ENCODE measurements at regions not wholly inside any gene's neighbourhood (a gene's known extent, or its start where the extent isn't known, plus 50 kb on each side); places are given as distances from the start of the nearest gene placed in this dataset.
A peak's percentile ranks its signal among the peaks of the same experiment; 100 is the strongest.
"Not testable (repeated sequence)": the region's sequence is repeated elsewhere in the genome, so short reads cannot be mapped to it uniquely, and the experiment has no call there.

DNA sequence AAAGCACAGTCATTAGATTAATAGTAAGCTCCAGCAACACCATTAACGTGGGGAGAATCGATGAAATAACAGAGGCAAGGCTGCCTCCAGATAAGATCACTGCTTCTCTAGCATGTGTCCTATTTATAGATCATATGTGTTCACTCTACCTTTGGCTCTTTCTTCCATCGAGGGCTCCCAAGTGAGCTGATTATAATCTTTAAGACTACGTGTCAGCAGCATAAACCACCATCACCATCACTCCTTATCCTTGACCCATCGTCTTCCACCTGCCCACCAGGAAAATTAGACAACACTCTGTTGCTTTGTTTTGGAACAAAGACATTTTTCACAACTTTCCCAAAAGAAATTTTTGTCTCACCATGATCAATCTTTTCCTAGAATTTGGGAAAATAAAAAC is 71.2 kb upstream of the CARD11 start:
- Histone ChIP-seq H3K27me3 (ENCODE audit: insufficient read depth, low read length) (no peaks in the 10 kb centered on the region), H3K27ac (ENCODE audit: low read depth, low read length) (no peak overlapping the region), H3K4me3 (ENCODE audit: low read length) (no peak overlapping the region), H3K36me3 (ENCODE audit: insufficient read depth, low read length) (no peaks in the 10 kb centered on the region), H3K9ac (ENCODE audit: low read depth, low read length) (no peak overlapping the region), H3K9me3 (ENCODE audit: insufficient read depth, low read depth, low read length) (peaks cover 4% of the 10 kb centered on the region; the same call in 1 of the 2 replicates), H3K4me1 (ENCODE audit: insufficient read depth, low read length) (peaks cover 5% of the 10 kb centered on the region; the same call in 1 of the 2 replicates)
- 86% methylated on average over 5 of the region's 5 CpGs for WGBS

DNA sequence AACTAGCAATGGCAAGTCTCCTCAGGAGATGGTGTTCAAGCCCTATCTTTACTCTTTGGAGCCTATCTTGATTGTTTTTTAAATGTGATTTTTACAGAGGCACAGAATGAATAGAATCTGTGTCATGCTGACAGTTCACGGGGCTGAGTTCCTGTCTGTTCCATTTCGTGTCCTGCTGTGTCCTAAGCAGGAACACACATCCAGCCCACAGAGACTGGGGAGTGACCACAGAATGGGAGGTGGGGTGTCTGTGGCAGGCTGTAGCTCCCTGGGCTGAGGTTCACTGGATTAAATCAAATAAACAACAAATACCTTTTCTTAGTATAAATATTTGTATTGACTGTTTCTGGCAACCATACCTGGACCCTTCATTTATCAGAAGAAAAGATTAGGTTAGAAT is 73.4 kb upstream of the CARD11 start:
- WGBS = 74% methylated on average over 2 of the region's 2 CpGs
- H3K27me3 ChIP-seq (ENCODE audit: insufficient read depth, low read length) = no peaks in the 10 kb centered on the region

DNA sequence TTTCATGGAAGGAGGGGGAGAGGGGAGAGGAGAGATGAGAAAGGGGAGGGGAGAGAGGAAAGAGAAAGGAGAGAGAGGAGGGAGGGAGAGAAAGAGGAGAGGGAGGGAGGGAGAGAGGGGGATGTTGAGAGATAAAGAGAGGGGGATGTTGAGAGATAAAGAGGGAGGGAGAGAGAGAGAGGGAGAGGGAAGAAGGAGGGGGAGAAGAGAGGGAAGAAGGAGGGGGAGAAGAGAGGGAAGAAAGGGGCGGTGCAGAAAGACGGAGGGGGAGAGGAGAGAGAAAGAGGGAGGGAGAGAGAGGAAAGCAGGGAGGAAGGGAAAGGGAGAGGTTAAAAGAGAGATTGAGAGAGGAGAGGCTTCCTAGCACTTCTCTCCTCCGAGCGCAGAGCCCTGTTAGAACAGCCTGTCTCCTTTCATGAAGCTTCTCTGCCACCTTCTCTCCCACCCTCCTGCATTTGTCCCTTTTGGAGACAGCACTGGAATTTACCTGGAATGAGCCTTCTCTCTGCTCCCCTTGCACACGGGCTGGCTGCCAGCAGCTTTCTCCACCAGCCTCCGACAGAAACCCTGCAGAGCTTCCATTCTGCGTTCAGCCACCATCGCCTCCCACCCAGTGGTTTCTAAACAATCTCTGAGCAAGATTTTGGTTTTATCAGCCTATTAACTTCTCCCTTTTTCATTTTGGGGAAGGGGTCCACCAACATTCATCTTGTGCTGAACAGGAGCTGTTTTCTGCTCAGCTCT is 74.0 kb upstream of the CARD11 start:
- H3K9ac ChIP-seq (ENCODE audit: low read depth, low read length) = no peak overlapping the region
- no peaks in the 10 kb centered on the region for H3K36me3 ChIP-seq (ENCODE audit: insufficient read depth, low read length)
- no peaks in the 10 kb centered on the region for H3K4me1 ChIP-seq (ENCODE audit: insufficient read depth, low read length)
- H3K9me3 ChIP-seq (ENCODE audit: insufficient read depth, low read depth, low read length) = peaks cover 23% of the 10 kb centered on the region
- no peak overlapping the region for H3K27ac ChIP-seq (ENCODE audit: low read depth, low read length)
- no peaks in the 10 kb centered on the region for H3K27me3 ChIP-seq (ENCODE audit: insufficient read depth, low read length)
- peak overlapping the region; percentile 33; the same call in 1 of the 2 replicates for H3K4me3 ChIP-seq (ENCODE audit: low read length)
- 41% methylated on average over 8 of the region's 8 CpGs for WGBS

More for the DNA sequence above, 73.4 kb upstream of the CARD11 start:
- no peaks in the 10 kb centered on the region for H3K36me3 ChIP-seq (ENCODE audit: insufficient read depth, low read length)
- peaks cover 23% of the 10 kb centered on the region for H3K9me3 ChIP-seq (ENCODE audit: insufficient read depth, low read depth, low read length)
- no peak overlapping the region for H3K4me3 ChIP-seq (ENCODE audit: low read length)
- peaks cover 3% of the 10 kb centered on the region; the same call in 1 of the 2 replicates for H3K4me1 ChIP-seq (ENCODE audit: insufficient read depth, low read length)
- no peak overlapping the region for H3K27ac ChIP-seq (ENCODE audit: low read depth, low read length)
- H3K9ac ChIP-seq (ENCODE audit: low read depth, low read length) = no peak overlapping the region

DNA sequence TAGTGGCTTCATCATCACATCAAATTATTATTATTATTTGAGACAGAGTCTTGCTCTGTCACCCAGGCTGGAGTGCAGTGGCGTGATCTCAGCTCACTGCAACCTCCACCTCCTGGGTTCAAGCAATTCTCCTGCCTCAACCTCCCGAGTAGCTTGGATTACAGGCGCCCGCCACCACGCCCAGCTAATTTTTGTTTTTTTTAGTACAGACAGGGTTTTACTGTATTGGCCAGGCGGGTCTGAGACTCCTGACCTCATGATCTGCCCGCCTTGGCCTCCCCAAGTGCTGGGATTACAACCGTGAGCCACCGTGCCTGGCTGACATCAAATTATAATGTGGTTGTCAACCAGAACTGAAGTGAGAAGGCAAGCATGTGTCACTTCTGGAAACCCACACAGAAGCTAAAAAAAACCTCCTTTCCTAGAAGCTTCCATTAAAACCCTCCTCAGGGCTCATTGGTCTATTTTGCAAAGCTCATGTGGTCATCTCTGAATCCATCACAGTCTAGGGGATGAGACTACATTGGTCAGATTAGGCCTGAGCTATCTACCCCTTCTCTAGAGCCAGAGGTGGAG is 75.8 kb upstream of the CARD11 start:
- H3K9me3 ChIP-seq (ENCODE audit: insufficient read depth, low read depth, low read length) = peaks cover 19% of the 10 kb centered on the region
- not testable (repeated sequence) for H3K4me1 ChIP-seq (ENCODE audit: insufficient read depth, low read length); H3K36me3 ChIP-seq (ENCODE audit: insufficient read depth, low read length); H3K27me3 ChIP-seq (ENCODE audit: insufficient read depth, low read length); H3K9ac ChIP-seq (ENCODE audit: low read depth, low read length); H3K27ac ChIP-seq (ENCODE audit: low read depth, low read length); H3K4me3 ChIP-seq (ENCODE audit: low read length)
- 93% methylated on average over 9 of the region's 9 CpGs for WGBS

DNA sequence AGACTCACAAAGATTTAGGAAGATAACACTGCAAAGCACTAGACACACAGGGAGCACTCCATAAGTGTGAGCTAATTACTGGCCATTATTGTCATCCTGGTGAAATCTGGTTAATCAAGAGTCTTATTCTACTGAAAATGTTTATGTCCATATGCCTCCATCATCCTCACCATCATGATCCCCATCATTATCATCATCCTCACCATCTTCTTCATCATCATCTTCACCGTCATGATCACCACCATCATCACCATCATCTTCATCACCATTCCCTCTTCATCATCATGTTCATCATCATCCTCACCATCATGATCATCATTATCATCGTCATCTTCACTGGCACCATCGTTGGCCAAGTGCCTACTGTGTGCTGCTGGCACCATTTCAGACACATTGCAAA is 76.3 kb upstream of the CARD11 start:
- 93% methylated on average over 3 of the region's 3 CpGs for WGBS

DNA sequence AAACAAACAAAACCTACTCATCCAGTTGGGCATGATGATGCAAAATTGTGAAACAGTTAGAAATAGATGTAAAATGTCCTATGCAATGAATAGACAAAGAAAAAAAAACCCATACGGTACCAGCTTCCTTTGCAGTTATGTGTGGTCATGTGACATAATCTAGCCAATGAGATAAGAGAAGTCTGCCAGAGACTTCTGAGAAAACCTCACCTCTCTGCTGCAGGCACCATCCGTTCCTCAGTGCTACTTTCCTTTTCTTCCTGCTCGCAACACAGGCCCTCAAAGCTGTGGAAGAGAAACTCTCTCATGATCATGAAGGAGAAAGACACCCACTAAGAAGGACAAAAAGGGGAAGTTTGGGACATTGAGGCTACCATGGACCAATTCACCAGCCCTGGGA is 76.8 kb upstream of the CARD11 start:
- Histone ChIP-seq H3K9ac (ENCODE audit: low read depth, low read length) (no peak overlapping the region), H3K27ac (ENCODE audit: low read depth, low read length) (no peak overlapping the region), H3K4me1 (ENCODE audit: insufficient read depth, low read length) (no peaks in the 10 kb centered on the region), H3K9me3 (ENCODE audit: insufficient read depth, low read depth, low read length) (peaks cover 19% of the 10 kb centered on the region), H3K4me3 (ENCODE audit: low read length) (no peak overlapping the region), H3K36me3 (ENCODE audit: insufficient read depth, low read length) (no peaks in the 10 kb centered on the region), H3K27me3 (ENCODE audit: insufficient read depth, low read length) (no peaks in the 10 kb centered on the region)
- 97% methylated on average over 3 of the region's 3 CpGs for WGBS

More for the DNA sequence above, 76.3 kb upstream of the CARD11 start:
- Histone ChIP-seq H3K4me3 (ENCODE audit: low read length) (no peak overlapping the region), H3K27me3 (ENCODE audit: insufficient read depth, low read length) (no peaks in the 10 kb centered on the region), H3K36me3 (ENCODE audit: insufficient read depth, low read length) (no peaks in the 10 kb centered on the region), H3K9ac (ENCODE audit: low read depth, low read length) (no peak overlapping the region), H3K4me1 (ENCODE audit: insufficient read depth, low read length) (no peaks in the 10 kb centered on the region), H3K9me3 (ENCODE audit: insufficient read depth, low read depth, low read length) (peaks cover 19% of the 10 kb centered on the region), H3K27ac (ENCODE audit: low read depth, low read length) (no peak overlapping the region)

DNA sequence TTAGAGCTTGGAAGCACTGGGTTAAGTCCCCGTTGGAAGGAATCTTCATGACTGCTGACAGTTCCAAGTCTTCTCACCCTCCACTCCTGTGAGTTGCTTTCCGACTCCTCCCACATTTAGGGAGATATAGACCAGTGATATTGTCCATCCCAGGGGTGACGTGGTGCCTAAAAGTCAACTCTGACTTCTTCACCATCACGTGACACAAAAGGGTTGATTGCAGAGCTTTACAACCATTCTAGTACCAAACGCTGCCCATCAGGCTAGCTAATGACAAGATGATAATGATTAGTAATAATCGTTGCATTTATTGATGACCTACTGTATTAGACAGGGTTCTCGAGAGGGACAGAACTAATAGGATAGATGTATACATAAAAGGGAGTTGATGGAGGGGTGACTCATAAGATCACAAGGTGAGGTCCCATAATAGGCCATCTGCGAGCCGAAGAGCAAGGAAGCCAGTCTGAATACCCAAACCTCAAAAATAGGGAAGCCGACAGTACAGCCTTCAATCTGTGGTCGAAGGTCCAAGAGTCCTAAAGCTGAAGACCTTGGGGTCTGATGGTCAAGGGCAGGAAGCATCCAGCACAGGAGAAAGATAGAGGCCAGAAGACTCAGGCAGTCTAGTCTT is 85.3 kb upstream of the CARD11 start:
- Histone ChIP-seq H3K27me3 (ENCODE audit: insufficient read depth, low read length) (no peaks in the 10 kb centered on the region), H3K36me3 (ENCODE audit: insufficient read depth, low read length) (no peaks in the 10 kb centered on the region), H3K4me3 (ENCODE audit: low read length) (no peak overlapping the region), H3K9me3 (ENCODE audit: insufficient read depth, low read depth, low read length) (no peaks in the 10 kb centered on the region), H3K27ac (ENCODE audit: low read depth, low read length) (no peak overlapping the region), H3K9ac (ENCODE audit: low read depth, low read length) (no peak overlapping the region), H3K4me1 (ENCODE audit: insufficient read depth, low read length) (no peaks in the 10 kb centered on the region)
- 92% methylated on average over 11 of the region's 11 CpGs for WGBS

DNA sequence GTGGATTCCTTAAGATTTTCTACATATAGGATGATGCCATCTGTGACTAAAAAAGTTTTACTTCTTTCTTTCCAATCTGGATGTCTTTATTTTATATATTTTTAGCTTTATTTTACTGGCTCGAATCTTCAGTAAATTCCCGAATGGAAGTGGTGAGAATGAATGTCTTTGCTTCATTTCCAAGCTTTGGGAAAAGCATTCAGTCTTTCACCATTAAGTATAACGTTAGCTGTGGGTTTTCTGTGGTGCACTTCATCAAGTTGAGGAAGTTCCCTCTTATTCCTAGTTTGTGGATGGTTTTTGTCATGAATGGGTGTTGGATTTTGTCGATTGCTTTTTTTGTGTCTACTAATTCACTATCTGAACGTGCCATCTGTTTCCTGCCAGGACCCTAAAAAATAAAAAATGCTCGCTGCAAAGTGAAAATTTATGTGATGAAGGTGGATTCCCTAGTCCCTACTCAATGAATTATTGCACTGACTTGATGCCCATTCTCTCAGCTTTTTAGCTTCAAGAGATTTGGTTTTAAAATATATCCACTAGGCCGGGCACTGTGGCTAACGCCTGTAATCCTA is 90.2 kb upstream of the CARD11 start:
- H3K36me3 ChIP-seq (ENCODE audit: insufficient read depth, low read length) = no peaks in the 10 kb centered on the region
- no peak overlapping the region for H3K27ac ChIP-seq (ENCODE audit: low read depth, low read length)
- H3K9ac ChIP-seq (ENCODE audit: low read depth, low read length) = no peak overlapping the region
- WGBS = 93% methylated on average over 8 of the region's 8 CpGs
- H3K4me1 ChIP-seq (ENCODE audit: insufficient read depth, low read length) = peaks cover 11% of the 10 kb centered on the region; the same call in 1 of the 2 replicates
- no peak overlapping the region for H3K4me3 ChIP-seq (ENCODE audit: low read length)
- no peaks in the 10 kb centered on the region for H3K9me3 ChIP-seq (ENCODE audit: insufficient read depth, low read depth, low read length)
- H3K27me3 ChIP-seq (ENCODE audit: insufficient read depth, low read length) = no peaks in the 10 kb centered on the region

DNA sequence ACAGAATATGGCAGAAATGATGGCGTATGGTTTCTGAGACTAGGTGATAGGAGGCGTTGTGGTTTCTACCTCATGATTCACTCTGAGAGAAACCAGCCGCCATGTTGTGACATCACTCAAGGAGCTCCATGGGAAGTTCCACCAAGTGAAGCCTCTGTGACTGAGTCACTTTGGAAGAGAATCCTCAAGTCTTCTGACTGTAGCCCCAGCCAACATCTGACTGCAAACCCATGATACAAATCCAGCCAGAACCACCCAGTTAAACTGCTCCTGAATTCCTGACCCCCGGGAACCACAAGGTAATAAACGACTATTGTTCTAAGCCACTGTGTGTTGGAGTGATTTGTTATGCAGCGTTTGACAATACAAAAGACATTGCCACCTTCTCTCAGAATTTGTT is 91.1 kb upstream of the CARD11 start:
- WGBS = 89% methylated on average over 6 of the region's 6 CpGs

DNA sequence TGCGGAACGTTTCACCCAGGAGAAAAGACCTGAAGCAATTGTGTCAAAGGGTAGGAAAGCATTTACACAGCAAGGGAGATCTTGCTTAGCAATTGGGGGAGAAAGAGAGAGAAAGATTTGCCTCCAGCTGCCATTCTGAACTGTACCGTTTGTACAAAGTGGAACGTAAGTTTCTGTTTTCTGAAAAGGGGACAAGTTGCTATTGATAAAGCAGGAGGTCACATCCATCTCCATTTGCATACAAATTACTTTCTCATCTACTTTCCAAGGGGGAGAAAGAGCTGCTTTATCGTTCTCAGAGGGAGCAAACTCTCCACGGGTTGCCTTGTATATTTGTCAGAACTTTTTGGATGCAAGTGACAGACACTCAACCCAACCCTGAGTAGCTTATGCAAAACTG is 92.0 kb upstream of the CARD11 start:
- H3K36me3 ChIP-seq (ENCODE audit: insufficient read depth, low read length) = no peaks in the 10 kb centered on the region
- no peak overlapping the region for H3K27ac ChIP-seq (ENCODE audit: low read depth, low read length)
- no peaks in the 10 kb centered on the region for H3K27me3 ChIP-seq (ENCODE audit: insufficient read depth, low read length)
- WGBS = 61% methylated on average over 6 of the region's 6 CpGs
- H3K9me3 ChIP-seq (ENCODE audit: insufficient read depth, low read depth, low read length) = no peaks in the 10 kb centered on the region
- no peak overlapping the region for H3K9ac ChIP-seq (ENCODE audit: low read depth, low read length)
- H3K4me3 ChIP-seq (ENCODE audit: low read length) = no peak overlapping the region
- peaks cover 11% of the 10 kb centered on the region; the same call in 1 of the 2 replicates for H3K4me1 ChIP-seq (ENCODE audit: insufficient read depth, low read length)

More for the DNA sequence above, 91.1 kb upstream of the CARD11 start:
- no peak overlapping the region for H3K4me3 ChIP-seq (ENCODE audit: low read length)
- H3K9ac ChIP-seq (ENCODE audit: low read depth, low read length) = no peak overlapping the region
- H3K9me3 ChIP-seq (ENCODE audit: insufficient read depth, low read depth, low read length) = no peaks in the 10 kb centered on the region
- H3K36me3 ChIP-seq (ENCODE audit: insufficient read depth, low read length) = no peaks in the 10 kb centered on the region
- H3K4me1 ChIP-seq (ENCODE audit: insufficient read depth, low read length) = peaks cover 11% of the 10 kb centered on the region; the same call in 1 of the 2 replicates
- H3K27ac ChIP-seq (ENCODE audit: low read depth, low read length) = no peak overlapping the region
- H3K27me3 ChIP-seq (ENCODE audit: insufficient read depth, low read length) = no peaks in the 10 kb centered on the region

DNA sequence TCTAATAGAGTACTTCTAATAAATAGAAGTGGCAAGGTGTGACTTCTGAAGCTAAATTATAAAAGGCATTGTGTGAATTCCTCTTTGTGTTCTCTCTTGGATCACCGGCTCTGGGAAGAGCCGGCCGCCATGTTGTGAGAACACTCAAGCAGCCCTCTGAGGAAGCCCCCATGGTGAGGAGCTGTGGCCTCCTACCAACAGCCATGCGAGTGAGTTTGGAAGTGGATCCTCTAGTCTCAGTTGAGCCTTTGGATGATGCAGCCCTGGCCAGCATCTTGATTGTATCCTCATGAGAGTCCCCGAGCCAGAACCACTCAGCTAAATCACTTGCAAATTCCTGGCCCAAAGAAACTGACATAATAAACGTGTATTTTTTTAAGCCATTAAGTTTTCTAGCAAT is 94.5 kb upstream of the CARD11 start:
- H3K27me3 ChIP-seq (ENCODE audit: insufficient read depth, low read length) = no peaks in the 10 kb centered on the region
- no peak overlapping the region for H3K4me3 ChIP-seq (ENCODE audit: low read length)
- H3K4me1 ChIP-seq (ENCODE audit: insufficient read depth, low read length) = peaks cover 11% of the 10 kb centered on the region; the same call in 1 of the 2 replicates
- no peaks in the 10 kb centered on the region for H3K36me3 ChIP-seq (ENCODE audit: insufficient read depth, low read length)
- no peak overlapping the region for H3K27ac ChIP-seq (ENCODE audit: low read depth, low read length)
- H3K9ac ChIP-seq (ENCODE audit: low read depth, low read length) = no peak overlapping the region
- WGBS = 93% methylated on average over 6 of the region's 6 CpGs
- H3K9me3 ChIP-seq (ENCODE audit: insufficient read depth, low read depth, low read length) = no peaks in the 10 kb centered on the region
